B cell (primary cell): ENCODE measurements at regions not wholly inside any gene's neighbourhood (a gene's known extent, or its start where the extent isn't known, plus 50 kb on each side); places are given as distances from the start of the nearest gene placed in this dataset.

Experiments used
- ATAC-seq: fragments of 200-7000 bp; cut with Tn5 transposase; one replicate; pipeline ENCODE4 v1.10.0; 2021; ENCODE audit warnings: low read depth, mild to moderate bottlenecking, moderate number of reproducible peaks, moderate library complexity
- CTCF ChIA-PET: fragments of 350-600 bp; sonication (Branson Sonifier 250); formaldehyde crosslinking; loops from one replicate; lab custom pipeline; 2021; ENCODE audit warnings: antibody characterized with exemption, inconsistent platforms; lab: Charles Lee
- POLR2A ChIA-PET: fragments of 350-600 bp; sonication (Branson Sonifier 250); formaldehyde crosslinking; loops from one replicate; lab custom pipeline; 2021; ENCODE audit warnings: antibody characterized with exemption; lab: Charles Lee
- DNase-seq: peaks from one replicate; pipeline ENCODE4 v3.0.0; 2013
- H2AFZ ChIP-seq: 2 replicates; pipeline ENCODE4 v1.6.1; 2012; ENCODE audit warnings: mild to moderate bottlenecking, low read depth, low read length; ENCODE audit not compliant: insufficient read depth, poor library complexity, severe bottlenecking
- H3K27ac ChIP-seq, 2 donors: 1 replicate in 1 of 2; 2 replicates in 1 of 2; pipeline ENCODE4 v1.5.1; 2012 to 2013; ENCODE audit warnings: low read length in 2 of 2, mild to moderate bottlenecking in 2 of 2, moderate library complexity in 1 of 2
- H3K27me3 ChIP-seq, 4 experiments: fragments of 200-600 bp in 1 of 4; sonication (generic) in 1 of 4; replicated peaks in 1 of 4; 1 replicate in 2 of 4; 2 replicates in 2 of 4; pipeline versions ENCODE4 v1.6.1 to v1.7.0; 2013 to 2016; ENCODE audit warnings: low read length in 3 of 4, mild to moderate bottlenecking in 2 of 4, mixed read lengths in 1 of 4, moderate library complexity in 1 of 4; ENCODE audit not compliant: insufficient read depth in 4 of 4, control insufficient read depth in 3 of 4; ENCODE audit errors: control extremely low read depth in 1 of 4
- H3K36me3 ChIP-seq, 2 experiments: replicated peaks in 1 of 2; 1 replicate in 1 of 2; 2 replicates in 1 of 2; pipeline versions ENCODE4 v1.6.1 to v1.7.1; 2013; ENCODE audit warnings: low read length in 1 of 2; ENCODE audit not compliant: insufficient read depth in 2 of 2, control insufficient read depth in 1 of 2; ENCODE audit errors: control extremely low read depth in 1 of 2, extremely low read depth in 1 of 2
- H3K4me1 ChIP-seq, 2 donors: fragments of 200-600 bp in 1 of 2; sonication (generic) in 1 of 2; 1 replicate in 1 of 2; 2 replicates in 1 of 2; pipeline versions ENCODE4 v1.5.1 to v1.6.1; 2013 to 2017; ENCODE audit warnings: low read length in 2 of 2; ENCODE audit not compliant: control insufficient read depth in 2 of 2, insufficient read depth in 2 of 2
- H3K4me2 ChIP-seq: replicated peaks from 2 replicates; pipeline ENCODE3; 2012; ENCODE audit warnings: mild to moderate bottlenecking, low read depth, low read length; ENCODE audit not compliant: poor library complexity, severe bottlenecking
- H3K4me3 ChIP-seq, 5 experiments: fragments of 200-600 bp in 1 of 5; sonication (generic) in 1 of 5; 1 replicate in 3 of 5; 2 replicates in 2 of 5; pipeline versions ENCODE4 v1.5.1 to v1.7.0; 2011 to 2016; ENCODE audit warnings: low read length in 4 of 5, mild to moderate bottlenecking in 4 of 5, low read depth in 2 of 5, control low read depth in 1 of 5, moderate library complexity in 1 of 5; ENCODE audit not compliant: insufficient read depth in 1 of 5; ENCODE audit errors: control extremely low read depth in 1 of 5, extremely low read depth in 1 of 5
- H3K79me2 ChIP-seq: fragments of 200-600 bp; sonication (generic); one replicate; pipeline ENCODE4 v1.6.0; 2016; ENCODE audit warnings: low read length; ENCODE audit not compliant: control insufficient read depth, insufficient read depth
- H3K9ac ChIP-seq: fragments of 200-600 bp; sonication (generic); 2 replicates; pipeline ENCODE4 v1.6.1; 2017; ENCODE audit warnings: mild to moderate bottlenecking, low read length, moderate library complexity
- H3K9me3 ChIP-seq, 3 donors: one replicate each; pipeline versions ENCODE4 v1.6.1 to v1.7.1; 2013; ENCODE audit warnings: low read length in 2 of 3; ENCODE audit not compliant: control insufficient read depth in 2 of 3, insufficient read depth in 1 of 3; ENCODE audit errors: control extremely low read depth in 1 of 3
- H4K20me1 ChIP-seq: 2 replicates; pipeline ENCODE4 v1.6.0; 2012; ENCODE audit warnings: mild to moderate bottlenecking, low read length; ENCODE audit not compliant: insufficient read depth, control insufficient read depth, poor library complexity, severe bottlenecking
- H3K27ac Mint-ChIP-seq: one replicate; pipeline ENCODE4 v1.8.0; 2021; ENCODE audit warnings: mixed read lengths
- H3K27me3 Mint-ChIP-seq: one replicate; pipeline ENCODE4 v1.8.0; 2021; ENCODE audit warnings: mixed read lengths
- H3K4me1 Mint-ChIP-seq: one replicate; pipeline ENCODE4 v1.8.0; 2021; ENCODE audit warnings: mixed read lengths
- H3K4me3 Mint-ChIP-seq: one replicate; pipeline ENCODE4 v1.8.0; 2021; ENCODE audit warnings: mixed read lengths
- H3K9me3 Mint-ChIP-seq: one replicate; pipeline ENCODE4 v1.8.0; 2022; ENCODE audit warnings: mixed read lengths; ENCODE audit not compliant: insufficient read depth
- EZH2 ChIP-seq: IDR thresholded peaks from 2 replicates; pipeline ENCODE4 v1.6.1; 2012; ENCODE audit warnings: borderline replicate concordance, low read depth, mild to moderate bottlenecking, moderate library complexity, low read length; ENCODE audit not compliant: insufficient read depth, poor library complexity, severe bottlenecking
- WGBS: methylation state at CpG from one replicate; pipeline ENCODE4 v1.1.5; 2013; ENCODE audit warnings: missing lambda C conversion rate; ENCODE audit not compliant: insufficient coverage; 5-methylcytosine and 5-hydroxymethylcytosine counted together
- intact Hi-C: fragments of 100-400 bp; cut with micrococcal nuclease; formaldehyde crosslinking; loops from one replicate; pipeline ENCODE4 v1.10.0; 2022
- TF ChIP-seq, protein P1 (sequence below): fragments of 200-600 bp; IDR thresholded peaks from one replicate; pipeline ENCODE4 v1.8.0; 2022; ENCODE audit warnings: antibody characterized with exemption, mild to moderate bottlenecking

GRCh38 chr10:20625868-20626267, 271.2 kb downstream of the NEBL start:
- no peak overlapping the region for H3K4me3 ChIP-seq
- no peaks in the 10 kb centered on the region for H3K4me1 Mint-ChIP-seq
- H3K27ac Mint-ChIP-seq = no peak overlapping the region
- H3K4me3 Mint-ChIP-seq = no peak overlapping the region
- H3K27ac ChIP-seq = no peak overlapping the region
- ATAC-seq (no peak), DNase-seq (no peak)
- H3K27me3 Mint-ChIP-seq = no peaks in the 10 kb centered on the region
- no CpG with 5 or more reads among the region's 1 CpG for WGBS
- H4K20me1 ChIP-seq = no peaks in the 10 kb centered on the region
- H3K79me2 ChIP-seq = no peaks in the 10 kb centered on the region
- TF ChIP-seq EZH2 = no peak
- TF ChIP-seq, protein P1, sequence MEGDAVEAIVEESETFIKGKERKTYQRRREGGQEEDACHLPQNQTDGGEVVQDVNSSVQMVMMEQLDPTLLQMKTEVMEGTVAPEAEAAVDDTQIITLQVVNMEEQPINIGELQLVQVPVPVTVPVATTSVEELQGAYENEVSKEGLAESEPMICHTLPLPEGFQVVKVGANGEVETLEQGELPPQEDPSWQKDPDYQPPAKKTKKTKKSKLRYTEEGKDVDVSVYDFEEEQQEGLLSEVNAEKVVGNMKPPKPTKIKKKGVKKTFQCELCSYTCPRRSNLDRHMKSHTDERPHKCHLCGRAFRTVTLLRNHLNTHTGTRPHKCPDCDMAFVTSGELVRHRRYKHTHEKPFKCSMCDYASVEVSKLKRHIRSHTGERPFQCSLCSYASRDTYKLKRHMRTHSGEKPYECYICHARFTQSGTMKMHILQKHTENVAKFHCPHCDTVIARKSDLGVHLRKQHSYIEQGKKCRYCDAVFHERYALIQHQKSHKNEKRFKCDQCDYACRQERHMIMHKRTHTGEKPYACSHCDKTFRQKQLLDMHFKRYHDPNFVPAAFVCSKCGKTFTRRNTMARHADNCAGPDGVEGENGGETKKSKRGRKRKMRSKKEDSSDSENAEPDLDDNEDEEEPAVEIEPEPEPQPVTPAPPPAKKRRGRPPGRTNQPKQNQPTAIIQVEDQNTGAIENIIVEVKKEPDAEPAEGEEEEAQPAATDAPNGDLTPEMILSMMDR = no peak
- H3K36me3 ChIP-seq = no peaks in the 10 kb centered on the region
- H3K4me1 ChIP-seq = no peaks in the 10 kb centered on the region
- no peaks in the 10 kb centered on the region for H3K9me3 Mint-ChIP-seq
- H3K9ac ChIP-seq = no peak overlapping the region
- no peak overlapping the region for H2AFZ ChIP-seq
- ChIA-PET CTCF (no interaction called here), POLR2A (no interaction called here)
- H3K27me3 ChIP-seq = no peaks in the 10 kb centered on the region
- intact Hi-C loops = no loop called here
- H3K9me3 ChIP-seq = no peaks in the 10 kb centered on the region
- no peak overlapping the region for H3K4me2 ChIP-seq

GRCh38 chr10:20624642-20625041, 272.5 kb downstream of the NEBL start:
- no peaks in the 10 kb centered on the region for H3K9me3 Mint-ChIP-seq
- H3K4me1 Mint-ChIP-seq = no peaks in the 10 kb centered on the region
- Histone ChIP-seq H3K27me3 (no peaks in the 10 kb centered on the region), H3K9ac (no peak overlapping the region), H3K9me3 (no peaks in the 10 kb centered on the region), H3K4me1 (no peaks in the 10 kb centered on the region), H4K20me1 (no peaks in the 10 kb centered on the region), H2AFZ (no peak overlapping the region), H3K79me2 (no peaks in the 10 kb centered on the region), H3K27ac (no peak overlapping the region), H3K4me2 (no peak overlapping the region), H3K36me3 (no peaks in the 10 kb centered on the region), H3K4me3 (no peak overlapping the region)
- no peak overlapping the region for H3K4me3 Mint-ChIP-seq
- DNase-seq = no peak
- TF ChIP-seq, protein P1 = no peak
- no CpG with 5 or more reads among the region's 4 CpGs for WGBS
- no peak for ATAC-seq
- H3K27me3 Mint-ChIP-seq = no peaks in the 10 kb centered on the region
- H3K27ac Mint-ChIP-seq = no peak overlapping the region
- intact Hi-C loops = no loop called here
- POLR2A ChIA-PET = no interaction called here
- CTCF ChIA-PET = no interaction called here
